ENCODE measurements at regions not wholly inside any gene's neighbourhood (a gene's known extent, or its start where the extent isn't known, plus 50 kb on each side); places are given as distances from the start of the nearest gene placed in this dataset.

- no peak overlapping the region for H3K9ac ChIP-seq (ENCODE audit: extremely low read depth, low read length, poor library complexity, severe bottlenecking)
- TF ChIP-seq, protein P1, sequence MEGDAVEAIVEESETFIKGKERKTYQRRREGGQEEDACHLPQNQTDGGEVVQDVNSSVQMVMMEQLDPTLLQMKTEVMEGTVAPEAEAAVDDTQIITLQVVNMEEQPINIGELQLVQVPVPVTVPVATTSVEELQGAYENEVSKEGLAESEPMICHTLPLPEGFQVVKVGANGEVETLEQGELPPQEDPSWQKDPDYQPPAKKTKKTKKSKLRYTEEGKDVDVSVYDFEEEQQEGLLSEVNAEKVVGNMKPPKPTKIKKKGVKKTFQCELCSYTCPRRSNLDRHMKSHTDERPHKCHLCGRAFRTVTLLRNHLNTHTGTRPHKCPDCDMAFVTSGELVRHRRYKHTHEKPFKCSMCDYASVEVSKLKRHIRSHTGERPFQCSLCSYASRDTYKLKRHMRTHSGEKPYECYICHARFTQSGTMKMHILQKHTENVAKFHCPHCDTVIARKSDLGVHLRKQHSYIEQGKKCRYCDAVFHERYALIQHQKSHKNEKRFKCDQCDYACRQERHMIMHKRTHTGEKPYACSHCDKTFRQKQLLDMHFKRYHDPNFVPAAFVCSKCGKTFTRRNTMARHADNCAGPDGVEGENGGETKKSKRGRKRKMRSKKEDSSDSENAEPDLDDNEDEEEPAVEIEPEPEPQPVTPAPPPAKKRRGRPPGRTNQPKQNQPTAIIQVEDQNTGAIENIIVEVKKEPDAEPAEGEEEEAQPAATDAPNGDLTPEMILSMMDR (conservative IDR thresholded peaks at IDR 0.05): no peak
- H3K4me1 ChIP-seq (ENCODE audit: control insufficient read depth, insufficient read depth, low read length): no peaks in the 10 kb centered on the region
- no peak overlapping the region for H3K4me3 ChIP-seq (ENCODE audit: low read length)
- no peaks in the 10 kb centered on the region for H3K4me1 Mint-ChIP-seq
- no peak overlapping the region for H3K27ac ChIP-seq (ENCODE audit: low read depth, low read length)
- H3K27me3 Mint-ChIP-seq (ENCODE audit: insufficient read depth): no peaks in the 10 kb centered on the region
- H3K36me3 ChIP-seq (ENCODE audit: control insufficient read depth, insufficient read depth, low read length): no peaks in the 10 kb centered on the region
- no peaks in the 10 kb centered on the region for H3K9me3 ChIP-seq (ENCODE audit: control insufficient read depth, low read length)
- no peak overlapping the region for H3K4me3 Mint-ChIP-seq
- no peak for DNase-seq
- H3K9me3 Mint-ChIP-seq: no peaks in the 10 kb centered on the region
- no peaks in the 10 kb centered on the region for H3K36me3 Mint-ChIP-seq (ENCODE audit: low read depth)
- no peaks in the 10 kb centered on the region for H3K27me3 ChIP-seq (ENCODE audit: control insufficient read depth, insufficient read depth, low read length, poor library complexity, severe bottlenecking)
- no peak overlapping the region for H3K27ac Mint-ChIP-seq
- WGBS, 2 experiments (ENCODE audit: insufficient coverage in 1 of 2, insufficient read length in 1 of 2): 100% methylated on average over 1 of the region's 1 CpG; no CpG with 5 or more reads in 1 of the 2 experiments
Measured at GRCh38 chr1:219085988-219086387, 87.7 kb upstream of the LYPLAL1 start.

DNA sequence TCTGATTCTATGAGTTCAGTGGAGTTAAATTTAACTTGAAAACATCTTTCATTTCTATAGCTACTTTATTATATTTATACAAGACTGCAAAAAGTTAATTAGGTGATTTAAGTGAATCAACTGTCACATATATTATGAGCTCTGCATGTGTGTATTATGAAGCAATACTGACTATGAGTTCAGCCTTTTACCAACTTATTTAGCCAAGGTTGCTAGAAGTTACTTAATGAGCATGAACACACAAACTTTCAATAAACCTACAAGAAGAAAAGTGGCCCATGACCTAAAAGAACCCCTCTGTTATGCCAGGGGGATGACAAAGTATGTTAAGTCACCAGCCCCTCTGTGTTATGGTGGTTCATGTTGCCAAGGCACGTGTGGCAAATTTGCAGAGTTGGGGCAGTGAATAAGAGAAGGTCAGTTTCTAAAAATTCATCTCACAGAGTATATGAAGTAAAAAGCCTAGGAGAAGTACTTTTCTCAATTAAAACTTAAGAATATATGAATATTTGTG is 86.7 kb upstream of the LYPLAL1 start:
- no peak for DNase-seq
- Mint-ChIP-seq H3K4me3 (no peak overlapping the region), H3K9me3 (no peaks in the 10 kb centered on the region), H3K27me3 (ENCODE audit: insufficient read depth) (no peaks in the 10 kb centered on the region), H3K4me1 (no peaks in the 10 kb centered on the region), H3K36me3 (ENCODE audit: low read depth) (no peaks in the 10 kb centered on the region), H3K27ac (no peak overlapping the region)
- no peaks in the 10 kb centered on the region for H3K9me3 ChIP-seq (ENCODE audit: control insufficient read depth, low read length)
- TF ChIP-seq, protein P1 (conservative IDR thresholded peaks at IDR 0.05): no peak
- no peak overlapping the region for H3K27ac ChIP-seq (ENCODE audit: low read depth, low read length)
- 91% methylated on average over 1 of the region's 1 CpG; no CpG with 5 or more reads in 1 of the 2 experiments for WGBS, 2 experiments (ENCODE audit: insufficient coverage in 1 of 2, insufficient read length in 1 of 2)
- no peaks in the 10 kb centered on the region for H3K27me3 ChIP-seq (ENCODE audit: control insufficient read depth, insufficient read depth, low read length, poor library complexity, severe bottlenecking)
- no peaks in the 10 kb centered on the region for H3K36me3 ChIP-seq (ENCODE audit: control insufficient read depth, insufficient read depth, low read length)
- H3K9ac ChIP-seq (ENCODE audit: extremely low read depth, low read length, poor library complexity, severe bottlenecking): no peak overlapping the region
- no peaks in the 10 kb centered on the region for H3K4me1 ChIP-seq (ENCODE audit: control insufficient read depth, insufficient read depth, low read length)
- no peak overlapping the region for H3K4me3 ChIP-seq (ENCODE audit: low read length)

GRCh38 chr1:219088778-219089557 is 84.7 kb upstream of the LYPLAL1 start:
- no peaks in the 10 kb centered on the region for H3K27me3 Mint-ChIP-seq (ENCODE audit: insufficient read depth)
- H3K36me3 ChIP-seq (ENCODE audit: control insufficient read depth, insufficient read depth, low read length): no peaks in the 10 kb centered on the region
- no peaks in the 10 kb centered on the region for H3K4me1 ChIP-seq (ENCODE audit: control insufficient read depth, insufficient read depth, low read length)
- H3K9ac ChIP-seq (ENCODE audit: extremely low read depth, low read length, poor library complexity, severe bottlenecking): no peak overlapping the region
- H3K27ac ChIP-seq (ENCODE audit: low read depth, low read length): no peak overlapping the region
- H3K4me3 ChIP-seq (ENCODE audit: low read length): no peak overlapping the region
- H3K9me3 Mint-ChIP-seq: no peaks in the 10 kb centered on the region
- no peak overlapping the region for H3K4me3 Mint-ChIP-seq
- WGBS, 2 experiments (ENCODE audit: insufficient coverage in 1 of 2, insufficient read length in 1 of 2): 94 to 100% methylated on average over 5 of the region's 5 CpGs
- TF ChIP-seq, protein P1 (conservative IDR thresholded peaks at IDR 0.05): no peak
- peak overlapping the region; percentile 15 for H3K27ac Mint-ChIP-seq
- no peaks in the 10 kb centered on the region for H3K4me1 Mint-ChIP-seq
- H3K27me3 ChIP-seq (ENCODE audit: control insufficient read depth, insufficient read depth, low read length, poor library complexity, severe bottlenecking): no peaks in the 10 kb centered on the region
- H3K36me3 Mint-ChIP-seq (ENCODE audit: low read depth): no peaks in the 10 kb centered on the region
- no peaks in the 10 kb centered on the region for H3K9me3 ChIP-seq (ENCODE audit: control insufficient read depth, low read length)
- DNase-seq: no peak

All from endodermal cell (in vitro differentiated cells).